GM19468 (cell line): ENCODE measurements at regions not wholly inside any gene's neighbourhood (a gene's known extent, or its start where the extent isn't known, plus 50 kb on each side); places are given as distances from the start of the nearest gene placed in this dataset.
A peak's percentile ranks its signal among the peaks of the same experiment; 100 is the strongest.

Experiments used
- ATAC-seq: cut with Tn5 transposase; IDR thresholded peaks from one replicate; pipeline ENCODE4 v1.9.1; 2021; ENCODE audit warnings: mild to moderate bottlenecking, moderate library complexity, moderate number of reproducible peaks; ENCODE audit not compliant: unreplicated experiment; ENCODE audit errors: extremely low read depth

DNA sequence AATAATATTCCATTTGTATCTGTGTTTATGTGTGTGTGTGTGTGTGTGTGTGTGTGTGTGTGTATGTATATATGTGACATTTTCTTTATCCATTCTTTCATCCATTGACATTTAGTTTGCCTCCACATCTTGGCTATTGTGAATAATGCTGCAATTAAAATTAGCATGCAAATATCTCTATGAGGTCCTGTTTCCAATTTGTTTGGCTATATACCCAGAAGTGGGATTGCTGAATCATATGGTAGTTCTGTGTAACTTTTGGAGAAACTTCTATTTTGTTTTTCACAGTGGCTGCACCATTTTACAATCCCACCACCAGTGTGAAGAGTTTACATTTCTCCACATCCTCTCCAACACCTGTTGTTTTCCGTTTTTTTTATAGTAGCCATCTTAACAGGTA, 53.1 kb downstream of the CH25H start:
- ATAC-seq, result no peak

DNA sequence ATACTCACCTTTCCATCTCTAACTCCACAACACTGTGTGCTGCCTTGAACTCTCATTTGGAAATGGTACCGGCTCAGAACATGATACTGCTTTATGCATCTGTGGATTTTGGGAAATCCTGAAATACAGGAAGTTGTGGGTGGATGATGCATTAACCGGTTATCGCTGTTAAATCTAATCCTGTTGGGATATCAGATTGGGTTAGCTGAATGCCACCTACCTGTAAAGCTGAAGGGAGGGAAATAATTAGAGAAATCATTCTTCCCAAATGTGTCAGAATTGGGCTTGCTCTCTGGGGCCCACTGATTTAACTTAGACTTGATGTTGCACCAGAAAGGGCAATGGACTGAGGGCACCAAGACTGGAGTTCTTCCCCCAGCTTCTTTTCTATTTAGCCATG, 54.0 kb downstream of the CH25H start:
- no peak for ATAC-seq

DNA sequence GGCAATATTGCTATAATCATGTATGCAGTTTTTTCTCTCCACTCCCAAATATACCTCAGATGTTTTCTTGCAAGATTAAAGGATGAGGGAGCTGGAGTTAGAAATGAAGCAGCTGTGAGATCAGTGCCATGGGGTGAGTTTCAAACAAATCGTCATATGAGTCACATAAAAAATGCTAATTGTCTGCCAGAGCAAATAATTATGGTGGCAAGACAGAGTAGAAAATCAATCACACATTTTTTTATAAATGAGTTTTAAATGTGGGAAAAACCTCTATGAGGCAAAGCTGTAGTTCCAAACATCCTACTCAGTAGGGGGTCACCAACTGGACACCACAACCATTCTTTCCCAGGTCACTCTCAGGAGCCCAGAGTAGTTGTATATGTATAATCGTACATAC, 55.3 kb downstream of the CH25H start:
- no peak for ATAC-seq

DNA sequence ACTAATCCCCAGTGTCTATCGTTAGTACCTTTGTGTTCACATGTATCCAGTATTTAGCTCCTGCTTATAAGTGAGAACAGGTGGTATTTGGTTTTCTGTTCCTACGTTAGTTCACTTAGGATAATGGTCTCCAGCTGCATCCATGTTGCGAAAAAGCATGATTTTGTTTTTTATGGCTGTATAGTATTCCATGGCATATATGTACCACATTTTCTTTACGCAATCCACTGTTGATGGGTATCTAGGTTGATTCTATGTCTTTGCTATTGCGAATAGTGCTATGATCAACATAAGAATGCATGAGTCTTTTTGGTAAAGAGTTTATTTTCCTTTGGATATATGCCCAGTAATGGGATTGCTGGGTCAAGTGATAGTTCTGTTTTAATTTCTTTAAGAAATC, 59.1 kb downstream of the CH25H start:
- ATAC-seq, result no peak

DNA sequence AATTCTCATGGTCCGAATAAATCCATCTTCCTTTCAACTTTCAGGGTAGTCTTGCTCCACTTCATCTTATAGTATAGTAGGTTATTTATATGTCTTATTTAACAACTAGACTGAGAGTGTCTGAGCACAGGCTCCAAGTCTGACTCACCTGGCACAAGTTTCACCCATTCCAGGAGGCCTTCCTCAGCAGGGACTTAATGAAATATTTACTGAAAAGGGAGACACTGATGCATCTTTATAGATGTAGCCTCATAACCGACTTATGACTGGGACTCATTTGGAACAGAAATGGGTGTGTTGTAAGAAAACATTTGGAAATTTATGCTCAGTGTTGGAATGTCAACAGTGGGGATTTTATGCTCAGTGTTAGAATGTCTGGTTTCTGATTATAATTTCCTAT, 59.9 kb downstream of the CH25H start:
- ATAC-seq, result no peak

DNA sequence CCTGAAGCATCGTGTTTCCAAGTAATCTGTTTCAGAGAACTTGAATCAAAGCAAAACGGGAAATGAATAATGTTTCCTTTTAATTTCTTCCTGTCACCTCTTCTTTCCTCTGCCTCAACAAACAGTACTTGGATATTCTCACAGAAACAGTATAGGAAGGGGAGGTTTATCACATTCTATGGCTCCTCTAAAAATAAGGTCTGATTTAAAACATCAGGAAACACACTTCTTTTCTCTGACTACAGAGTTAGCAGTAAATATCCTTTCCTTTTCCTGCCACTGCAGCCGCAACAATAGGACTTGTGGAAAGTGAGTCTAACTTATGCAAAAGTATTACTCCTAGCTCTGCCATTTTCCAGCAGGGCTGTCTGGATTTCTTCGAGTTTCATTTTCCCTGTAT, 62.3 kb downstream of the CH25H start:
- ATAC-seq, result no peak

DNA sequence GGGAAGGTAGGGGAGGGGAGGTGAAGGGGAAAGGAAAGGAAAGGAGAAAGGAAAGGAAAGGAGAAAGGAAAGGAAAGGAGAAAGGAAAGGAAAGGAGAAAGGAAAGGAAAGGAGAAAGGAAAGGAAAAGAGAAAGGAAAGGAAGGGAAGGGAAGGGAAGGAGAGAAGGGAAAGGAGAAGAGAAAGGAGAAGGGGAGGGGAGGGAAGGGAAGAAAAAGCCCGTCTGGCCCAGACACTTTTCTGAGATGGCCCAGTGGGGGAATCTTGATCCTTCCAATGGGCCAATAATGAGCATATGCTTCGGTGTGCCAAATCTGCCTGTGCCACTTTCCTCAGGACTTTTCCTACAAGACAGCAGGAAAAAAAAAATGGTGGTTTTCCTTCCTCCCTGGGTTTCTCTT, 64.5 kb downstream of the CH25H start:
- no peak for ATAC-seq

DNA sequence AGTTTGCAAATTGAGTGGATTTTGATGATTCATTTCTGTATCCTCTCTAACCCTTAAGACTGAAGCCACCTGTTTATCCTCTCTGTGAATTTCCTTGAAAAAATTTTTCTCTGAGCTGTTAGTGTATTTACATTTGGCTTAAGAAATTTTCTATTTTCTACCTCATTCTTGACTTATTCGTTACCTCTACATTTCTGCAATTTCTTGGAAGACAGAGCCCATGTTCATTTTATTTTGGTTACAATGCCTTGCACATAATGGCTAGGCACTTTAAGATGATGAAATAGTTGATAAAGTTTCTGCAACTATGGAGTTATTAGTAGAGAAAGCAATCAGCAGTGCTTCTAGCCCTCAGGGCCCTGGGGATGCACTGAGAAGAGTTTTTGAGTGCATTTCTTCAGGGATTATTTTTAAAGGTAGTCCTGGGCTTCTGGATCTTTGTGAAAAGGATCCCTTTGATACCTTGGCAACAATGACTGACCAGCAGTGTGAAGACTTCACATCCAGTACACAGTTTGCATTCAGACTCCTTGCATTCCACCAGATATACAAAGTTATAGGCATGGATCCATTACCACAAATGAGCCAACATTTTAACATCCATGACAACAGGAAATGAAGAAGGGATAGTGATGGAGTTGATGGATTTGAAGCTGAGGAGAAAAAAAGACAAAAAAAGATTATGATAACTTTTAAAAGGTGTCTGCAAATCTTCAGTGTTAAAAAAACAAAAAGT, 68.2 kb downstream of the CH25H start:
- no peak for ATAC-seq

DNA sequence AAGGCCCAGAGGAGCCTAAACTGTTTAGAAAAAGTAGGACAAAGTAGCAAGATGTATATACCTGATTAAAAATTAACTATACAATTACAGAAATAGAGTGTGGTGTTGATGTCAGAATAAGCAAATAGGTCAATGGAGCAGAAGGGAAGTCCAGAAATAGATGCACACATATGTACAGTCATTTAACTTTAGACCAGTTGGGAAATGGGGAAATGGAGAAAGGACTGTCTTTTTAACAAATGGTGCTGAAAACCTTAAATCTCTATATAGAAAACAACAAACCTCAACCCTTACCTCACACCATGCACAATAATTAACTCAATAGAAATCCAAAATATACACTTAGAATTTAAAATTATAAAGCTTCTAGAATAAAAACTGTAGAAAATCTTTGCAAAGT, 72.2 kb downstream of the CH25H start:
- peak; percentile 32 for ATAC-seq

DNA sequence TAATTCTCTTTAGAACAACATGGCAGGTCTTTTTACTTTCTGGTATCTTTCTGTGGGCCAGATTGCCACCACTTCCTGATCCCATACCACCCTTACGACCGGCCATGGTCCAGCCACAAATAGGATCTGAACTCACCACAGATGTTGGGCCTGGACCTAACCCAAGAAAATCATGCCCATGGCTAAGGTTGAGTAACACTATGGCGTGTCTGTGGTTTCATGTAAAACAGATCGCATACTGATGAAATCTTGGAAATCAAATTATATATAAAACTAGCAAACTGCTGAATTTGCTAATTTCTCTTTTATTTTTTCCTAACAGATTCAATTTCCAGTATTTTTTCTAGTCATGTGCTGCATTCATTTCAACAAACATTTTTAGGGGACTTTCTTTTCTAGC, 77.2 kb downstream of the CH25H start:
- no peak for ATAC-seq

DNA sequence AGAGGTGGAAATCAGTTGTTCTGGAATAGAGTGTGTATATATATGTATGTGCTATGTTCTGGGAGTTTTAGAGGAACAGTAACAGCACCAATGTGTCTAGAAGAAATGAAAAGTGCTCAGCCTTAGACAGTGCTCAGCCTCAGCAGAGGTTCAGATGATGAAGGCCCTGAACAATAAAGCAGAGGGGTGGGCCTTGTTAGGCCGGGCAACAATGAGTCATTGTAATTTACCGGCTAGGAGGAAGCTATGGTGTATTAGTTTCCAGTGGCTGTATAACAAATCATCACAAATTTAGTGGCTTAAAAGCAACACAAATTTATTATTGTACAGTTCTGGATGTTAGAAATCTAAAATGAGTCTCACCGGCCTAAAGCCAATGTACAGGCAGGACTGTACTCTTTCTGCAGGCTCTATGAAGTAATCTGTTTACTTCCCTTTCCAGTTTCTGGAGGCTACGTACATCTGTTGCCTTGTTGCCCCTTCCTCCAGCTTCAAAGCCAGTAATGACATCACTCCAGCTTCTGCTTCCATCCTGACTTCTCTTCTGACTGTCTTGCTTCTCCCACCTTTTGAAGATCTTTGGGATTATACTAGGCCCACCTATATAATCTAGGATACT, 84.6 kb downstream of the CH25H start:
- no peak for ATAC-seq

DNA sequence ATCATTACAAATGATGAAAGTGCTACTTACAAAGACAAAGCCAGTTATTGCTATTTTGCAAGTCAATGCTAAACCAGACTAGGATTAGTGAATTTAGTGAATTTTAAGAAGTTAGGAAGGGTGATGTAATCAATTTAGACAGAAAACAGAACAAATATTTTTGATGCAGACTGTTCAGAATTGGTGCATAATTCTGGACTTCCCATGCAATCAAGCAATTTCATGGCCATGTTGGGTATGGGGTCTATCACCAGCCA, 85.4 kb downstream of the CH25H start:
- no peak for ATAC-seq

DNA sequence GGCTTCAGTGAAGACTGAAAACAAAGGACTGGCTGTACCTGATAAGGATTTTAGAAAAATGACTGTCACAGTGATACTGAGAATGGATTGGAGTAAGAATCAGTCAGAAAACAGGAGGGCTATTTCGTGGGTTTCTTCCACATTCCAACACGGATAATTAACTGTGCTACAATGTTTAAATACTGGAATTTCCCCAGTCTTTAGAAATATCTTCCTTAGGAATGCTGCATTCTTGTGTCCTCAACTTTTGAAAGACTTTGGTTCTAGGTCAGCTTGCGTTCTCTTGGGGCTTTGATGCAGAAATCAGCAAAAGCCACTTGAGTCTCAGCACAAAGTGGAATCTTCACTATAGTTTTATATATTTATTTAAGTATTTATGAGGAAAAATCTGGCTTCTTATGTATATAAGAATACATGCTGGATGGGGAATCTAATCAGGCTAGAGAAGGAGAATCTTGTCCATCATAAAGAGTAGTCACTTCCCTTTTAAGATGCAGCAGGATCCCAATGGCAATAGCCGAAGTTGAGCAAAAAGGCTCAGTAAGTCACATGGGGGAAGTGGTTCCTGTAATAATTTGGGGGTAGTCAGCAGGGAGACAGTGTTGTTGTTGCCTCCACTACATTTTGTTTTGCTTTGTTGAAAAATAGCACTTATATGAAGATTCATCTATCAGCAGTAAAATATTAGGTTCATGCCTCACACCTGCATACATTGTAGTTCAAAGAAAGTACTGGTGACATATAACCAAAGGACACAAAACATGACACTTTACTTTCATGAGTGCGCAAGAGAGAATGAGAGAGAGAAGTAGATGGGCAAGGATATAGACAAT, 86.0 kb downstream of the CH25H start:
- ATAC-seq, result no peak

DNA sequence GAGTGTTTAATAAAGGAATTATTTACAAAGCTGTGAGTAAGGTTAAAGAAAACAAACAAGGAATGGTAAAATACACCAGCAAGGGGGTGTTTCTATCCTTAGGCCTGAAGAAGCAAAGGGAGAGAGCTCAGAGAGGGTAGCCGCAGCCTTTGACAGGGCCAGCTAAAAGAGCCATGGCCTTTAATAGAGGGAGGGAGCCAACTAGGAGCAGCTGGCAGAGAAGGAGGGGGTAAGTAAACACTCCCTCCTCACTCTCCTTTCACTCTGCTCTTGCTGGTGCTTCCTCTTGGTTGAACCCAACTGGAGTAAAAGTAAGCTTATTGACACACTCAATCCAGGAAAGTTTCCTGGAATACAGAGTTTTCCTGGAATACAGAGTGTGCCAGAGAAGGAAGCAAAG, 87.5 kb downstream of the CH25H start:
- no peak for ATAC-seq

DNA sequence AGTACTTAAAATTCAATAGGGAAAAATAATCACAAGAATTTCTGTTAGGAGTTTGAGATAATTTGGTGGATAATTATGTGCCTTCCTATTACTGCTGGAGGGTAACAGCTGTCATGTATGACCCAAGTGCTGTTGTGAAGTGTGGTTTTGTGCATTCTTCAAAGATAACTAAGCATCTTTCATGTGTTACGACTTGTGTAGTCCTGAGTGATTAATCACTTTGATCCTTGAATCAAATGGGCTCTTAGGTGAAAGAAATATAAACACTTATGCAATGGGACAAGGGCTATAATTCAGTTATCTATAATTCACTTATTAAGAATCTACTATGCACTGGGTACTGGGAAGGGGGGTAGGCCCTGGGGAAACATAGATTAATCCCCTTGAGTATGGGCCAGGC, 89.0 kb downstream of the CH25H start:
- ATAC-seq, result no peak

DNA sequence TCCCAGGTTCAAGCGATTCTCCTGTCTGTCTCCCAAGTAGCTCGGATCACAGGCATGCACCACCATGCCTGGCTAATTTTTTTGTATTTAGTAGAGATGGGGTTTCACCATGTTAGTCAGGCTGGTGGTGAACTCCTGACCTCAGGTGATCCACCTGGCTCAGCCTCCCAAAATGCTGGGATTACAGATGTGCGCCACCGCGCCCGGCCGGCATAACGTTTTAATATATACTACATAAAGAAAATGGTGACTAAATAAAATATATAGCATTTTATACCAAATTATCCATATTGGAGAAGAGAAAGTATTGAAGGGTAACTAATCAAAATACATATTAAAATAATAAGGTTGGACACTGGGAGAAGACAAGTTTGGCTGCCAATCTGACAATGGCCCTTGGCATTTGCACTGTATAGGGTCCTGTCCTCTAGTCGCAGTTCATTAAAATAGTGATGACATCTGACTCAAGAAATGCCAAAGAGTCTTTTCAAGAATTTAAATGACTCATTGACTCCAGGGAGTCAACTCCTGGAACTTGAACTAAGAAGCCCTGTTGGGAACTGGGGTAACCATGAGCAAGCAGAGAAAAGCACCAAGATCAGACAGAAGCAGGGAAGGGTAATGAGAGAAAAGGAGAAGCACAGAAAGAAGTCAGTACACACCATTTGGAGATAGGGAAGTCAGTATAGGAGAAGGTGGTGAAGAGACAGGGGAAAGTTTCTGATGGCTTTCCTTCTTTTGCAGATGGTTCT, 91.1 kb downstream of the CH25H start:
- no peak for ATAC-seq

DNA sequence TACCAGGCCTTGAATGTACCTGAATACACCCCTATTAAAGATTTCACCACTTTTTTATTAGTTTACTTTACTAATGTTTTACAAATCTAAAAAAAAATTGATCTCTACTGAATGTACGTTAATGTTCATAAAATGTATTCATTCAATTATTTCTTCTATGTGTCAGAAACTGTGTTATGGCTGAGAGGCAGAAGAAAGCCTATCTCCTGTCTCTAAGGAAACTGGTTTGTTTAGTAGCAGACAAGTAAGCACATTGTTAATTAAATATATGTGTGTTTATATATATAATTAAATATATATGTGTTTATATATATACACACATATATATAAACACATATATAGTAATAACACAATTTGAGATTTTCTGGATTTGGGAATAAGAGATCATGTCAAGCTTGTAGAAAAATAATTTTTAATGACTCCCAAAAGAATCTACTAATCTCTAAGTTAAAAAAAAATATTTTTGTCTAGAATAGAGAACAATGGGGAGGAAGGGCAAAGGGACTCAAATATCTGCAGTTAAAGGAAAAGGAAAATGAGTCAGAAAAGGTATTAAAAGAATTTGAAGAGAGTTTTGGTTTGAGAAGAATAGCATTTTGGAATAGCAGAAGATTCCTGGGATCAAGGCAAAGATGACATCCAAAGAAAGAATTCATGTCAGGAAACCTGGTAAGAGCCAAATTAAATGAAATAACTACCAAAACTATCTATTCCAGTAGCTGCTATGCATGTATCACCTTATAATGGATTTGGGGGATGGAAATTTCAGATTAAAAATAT, 92.1 kb downstream of the CH25H start:
- ATAC-seq, result no peak

DNA sequence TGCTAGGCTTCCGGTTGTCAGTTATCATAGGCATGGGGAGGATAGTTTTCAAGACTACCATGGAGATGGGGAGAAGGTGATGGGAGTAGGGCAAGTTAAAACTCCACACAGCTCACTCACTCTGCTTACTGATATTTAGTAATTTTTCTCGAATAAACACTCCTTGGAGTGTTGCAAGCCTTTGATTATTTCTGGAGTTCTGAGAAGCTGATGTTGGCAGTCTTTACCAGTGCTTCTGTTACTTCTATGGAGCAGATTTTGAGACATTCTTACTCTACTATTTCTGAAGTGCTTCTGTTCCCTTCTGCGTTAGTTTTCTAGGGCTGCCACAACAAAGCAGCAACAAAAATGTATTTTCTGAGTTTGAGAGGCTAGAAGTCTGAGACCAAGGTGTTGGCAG, 104.4 kb downstream of the CH25H start:
- no peak for ATAC-seq

DNA sequence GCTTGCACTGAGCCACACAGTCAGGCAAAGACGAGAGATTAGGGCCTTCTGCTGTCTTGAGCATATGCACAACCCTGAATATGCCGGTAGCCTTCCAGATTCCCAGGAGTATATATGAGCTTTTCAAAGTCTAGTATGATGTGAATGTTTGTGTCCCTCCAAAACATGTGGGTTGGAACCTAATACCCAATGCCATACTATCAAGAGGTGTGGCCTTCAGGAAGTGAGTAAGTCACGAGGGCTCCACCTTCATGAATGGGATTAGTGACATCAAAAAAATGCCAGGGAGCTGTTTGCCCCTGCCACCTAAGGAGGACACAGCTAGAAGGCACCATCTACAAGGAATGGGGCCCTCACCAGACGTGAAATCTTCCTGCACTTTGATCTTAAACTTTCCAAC, 105.2 kb downstream of the CH25H start:
- no peak for ATAC-seq

DNA sequence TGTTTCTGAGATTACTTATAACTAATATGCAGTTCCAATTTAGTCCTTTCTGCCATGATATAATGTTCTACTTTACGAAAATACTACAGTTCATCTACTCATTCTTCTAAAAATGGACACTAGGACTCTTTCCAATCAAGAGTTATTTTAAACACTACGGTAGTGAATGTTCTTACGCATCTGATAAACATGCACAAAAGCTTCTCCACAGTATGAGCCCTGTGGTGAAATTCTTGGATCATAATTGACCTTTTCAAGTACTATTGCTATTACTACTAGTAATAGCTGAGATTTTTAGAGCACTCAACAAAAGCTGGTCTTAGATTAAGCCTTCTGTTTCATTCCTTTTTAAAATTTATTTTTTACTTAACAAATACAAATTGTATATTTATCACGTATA, 106.4 kb downstream of the CH25H start:
- no peak for ATAC-seq
